ENCODE measurements at regions not wholly inside any gene's neighbourhood (a gene's known extent, or its start where the extent isn't known, plus 50 kb on each side); places are given as distances from the start of the nearest gene placed in this dataset.
A peak's percentile ranks its signal among the peaks of the same experiment; 100 is the strongest.

GRCh38 chr20:52722926-52723688 lies 249.1 kb upstream of the TSHZ2 start:
- peak; percentile 4 for DNase-seq

GRCh38 chr20:52708137-52708536 lies 264.0 kb upstream of the TSHZ2 start:
- no peak for DNase-seq

DNA sequence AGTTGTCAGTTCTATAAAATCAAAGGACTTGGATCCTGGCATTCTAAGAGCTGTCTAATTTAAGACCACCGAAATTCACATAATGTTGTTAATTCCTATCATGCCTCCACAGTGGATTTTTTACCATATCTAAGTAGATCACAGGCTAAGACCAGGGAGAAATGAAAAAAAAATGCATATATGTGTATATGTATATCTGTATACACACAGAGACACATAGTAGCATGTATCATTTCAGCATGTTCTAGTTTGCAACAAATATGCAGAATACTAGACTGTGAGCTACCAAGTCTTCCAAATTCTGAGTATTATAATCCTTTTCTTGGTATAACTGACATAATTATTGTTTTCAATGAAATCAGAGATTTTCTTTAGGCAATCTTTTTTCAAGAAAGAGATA lies 267.6 kb upstream of the TSHZ2 start:
- DNase-seq = no peak

DNA sequence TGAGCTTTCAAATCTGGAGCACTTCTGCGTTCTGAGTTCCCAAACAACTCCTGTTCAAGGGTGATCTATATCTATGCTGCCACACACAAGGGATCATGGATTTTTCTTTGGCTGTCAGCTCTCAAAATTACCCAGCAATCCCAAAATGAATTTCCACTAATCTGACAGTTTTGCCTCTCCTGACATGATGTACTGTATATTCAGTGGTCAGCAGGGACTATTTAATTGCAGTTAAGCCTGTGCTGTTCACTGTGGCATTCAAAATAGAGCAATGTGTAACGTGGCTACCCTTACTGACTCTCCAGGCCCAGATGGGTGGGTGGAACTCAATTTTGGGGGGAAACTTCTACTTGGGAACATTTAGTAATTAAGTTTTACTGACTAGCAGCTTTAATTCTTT lies 283.8 kb upstream of the TSHZ2 start:
- no peak for DNase-seq

DNA sequence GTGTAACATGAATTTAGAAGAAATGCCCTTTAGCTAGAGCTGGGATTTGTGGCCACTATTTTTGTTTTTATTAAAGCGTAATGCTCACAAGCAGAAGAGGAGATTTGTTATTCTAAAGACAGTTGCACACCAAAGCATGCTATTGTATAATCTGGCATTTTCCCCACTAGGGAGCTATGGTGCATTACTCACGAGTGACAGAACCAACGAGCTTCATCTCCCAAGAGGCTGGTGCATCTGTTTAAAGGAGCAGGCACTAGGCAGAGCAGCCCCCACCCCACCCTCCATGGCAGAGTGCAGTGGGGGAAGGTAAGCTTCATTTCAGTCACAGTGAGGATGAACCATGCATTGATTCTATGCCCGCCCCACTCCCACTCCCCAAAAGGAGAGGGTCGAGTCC lies 287.3 kb upstream of the TSHZ2 start:
- peak; percentile 20 for DNase-seq

DNA sequence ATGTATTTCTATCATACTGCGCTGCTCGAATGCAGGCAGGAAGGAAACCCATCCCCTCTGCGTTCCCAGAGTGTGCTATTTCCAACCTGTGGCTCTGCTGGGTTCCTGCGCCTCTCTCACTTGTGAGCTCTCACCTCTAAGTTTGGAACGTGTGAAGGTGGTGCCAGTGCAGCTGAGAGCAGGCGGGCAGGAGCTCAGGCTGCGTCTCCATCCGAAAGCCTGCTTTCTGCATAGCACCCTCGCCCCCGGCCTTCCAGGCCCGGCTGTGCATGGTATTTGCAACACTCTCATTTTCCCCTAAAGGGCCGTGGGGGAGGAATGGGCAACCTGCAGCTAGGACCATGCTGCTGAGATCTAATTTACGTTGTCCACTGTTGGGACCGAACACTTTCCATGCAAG lies 288.0 kb upstream of the TSHZ2 start:
- no peak for DNase-seq

DNA sequence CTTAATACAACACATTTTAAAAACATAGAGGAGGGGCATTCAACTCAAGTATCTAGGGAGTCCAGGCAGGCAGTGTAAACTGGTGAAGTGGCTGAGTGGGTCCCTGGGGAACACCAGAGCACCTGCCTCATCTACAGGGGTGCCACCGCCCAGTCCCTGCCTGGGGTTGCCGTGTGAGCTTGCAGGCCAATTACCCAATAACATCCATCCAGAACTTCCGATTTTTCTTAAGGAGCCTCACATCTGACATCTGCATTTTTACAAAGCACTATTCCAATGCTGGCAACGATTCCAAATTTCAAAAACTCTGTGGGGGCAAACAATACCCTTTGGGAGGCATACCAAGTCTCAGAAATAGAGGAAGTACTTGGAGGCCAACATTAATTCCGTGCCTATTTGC lies 288.4 kb upstream of the TSHZ2 start:
- no peak for DNase-seq

DNA sequence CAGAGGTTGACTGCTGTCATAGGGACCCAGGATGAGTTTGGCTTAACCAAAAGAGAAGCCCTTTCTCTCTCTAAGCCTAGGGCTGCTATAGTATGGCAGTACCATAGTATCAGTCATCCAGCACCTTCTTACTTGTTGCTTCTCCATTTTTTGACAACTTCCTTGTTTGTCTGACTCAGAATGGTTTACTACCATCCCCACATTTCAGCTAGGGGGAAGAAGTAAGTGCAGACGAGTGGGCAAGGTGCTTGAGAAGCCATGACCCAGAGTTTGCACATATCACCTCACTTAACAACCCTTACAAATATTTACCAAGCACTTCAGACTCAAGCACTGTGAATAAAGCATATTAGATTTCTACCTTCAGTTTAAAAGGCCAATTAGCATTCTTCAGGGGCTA lies 289.9 kb upstream of the TSHZ2 start:
- no peak for DNase-seq

GRCh38 chr20:52681288-52681687 lies 290.9 kb upstream of the TSHZ2 start:
- DNase-seq = no peak

- no peak for DNase-seq
These were observed 294.9 kb upstream of the TSHZ2 start for GRCh38 chr20:52677216-52677615.

GRCh38 chr20:52676283-52676995 lies 295.7 kb upstream of the TSHZ2 start:
- no peak for DNase-seq

GRCh38 chr20:52675375-52675774 lies 296.8 kb upstream of the TSHZ2 start:
- no peak for DNase-seq

- DNase-seq = no peak
These were observed 303.5 kb upstream of the TSHZ2 start for GRCh38 chr20:52668626-52669025.

- DNase-seq = no peak
These were observed 304.8 kb upstream of the TSHZ2 start for GRCh38 chr20:52667358-52667757.

DNA sequence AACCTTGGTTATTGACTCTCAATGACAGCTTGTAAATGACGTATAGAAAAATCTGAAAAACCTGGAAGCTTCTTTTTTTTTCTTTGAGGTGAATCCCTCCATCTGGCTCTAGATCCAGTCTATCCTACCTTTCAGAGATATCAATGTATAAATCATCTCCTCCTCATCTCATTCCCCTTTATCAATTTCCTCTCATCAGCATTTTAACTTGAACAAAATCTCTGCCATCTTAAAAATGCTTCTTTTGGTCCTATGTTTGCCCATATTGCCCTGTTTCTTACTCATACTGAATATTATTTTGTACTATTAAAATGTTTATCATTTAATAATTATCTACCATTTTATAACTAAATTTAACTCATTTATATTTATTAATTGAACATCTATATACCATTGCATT lies 306.7 kb upstream of the TSHZ2 start:
- DNase-seq = no peak

- DNase-seq = peak; percentile 8
These were observed 316.8 kb upstream of the TSHZ2 start for GRCh38 chr20:52655395-52655794.

GRCh38 chr20:52654567-52654966 lies 317.6 kb upstream of the TSHZ2 start:
- no peak for DNase-seq

GRCh38 chr20:52652271-52652670 lies 319.9 kb upstream of the TSHZ2 start:
- DNase-seq = no peak

GRCh38 chr20:52649727-52650126 lies 322.4 kb upstream of the TSHZ2 start:
- DNase-seq = no peak

- DNase-seq = no peak
These were observed 326.3 kb upstream of the TSHZ2 start for GRCh38 chr20:52645822-52646221.

GRCh38 chr20:52643034-52643433 lies 329.1 kb upstream of the TSHZ2 start:
- DNase-seq = no peak

- DNase-seq = no peak
These were observed 335.0 kb upstream of the TSHZ2 start for GRCh38 chr20:52637201-52637600.

DNA sequence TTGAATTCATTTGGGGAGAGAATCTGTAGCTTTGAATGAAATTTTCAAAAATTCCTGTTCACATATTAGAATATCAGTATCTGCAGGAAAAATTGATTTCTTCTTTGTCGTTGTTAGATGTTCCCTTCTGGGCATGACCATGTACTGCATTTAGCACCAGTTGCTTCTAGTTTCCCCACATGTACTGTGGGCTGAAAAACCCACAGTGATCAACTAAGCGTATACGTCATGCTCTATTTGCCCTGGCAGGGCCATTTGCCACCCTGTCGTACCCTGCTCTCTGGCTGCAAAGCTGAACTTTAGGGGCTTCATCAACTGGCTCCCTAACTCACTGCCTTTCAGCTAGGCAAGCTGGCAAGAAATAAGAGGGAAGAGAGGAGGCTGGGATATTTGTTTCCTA lies 340.7 kb upstream of the TSHZ2 start:
- no peak for DNase-seq

- DNase-seq = no peak
These were observed 342.0 kb upstream of the TSHZ2 start for GRCh38 chr20:52630138-52630537.
